GM10266 (cell line): ENCODE measurements at regions not wholly inside any gene's neighbourhood (a gene's known extent, or its start where the extent isn't known, plus 50 kb on each side); places are given as distances from the start of the nearest gene placed in this dataset.
"Not testable (repeated sequence)": the region's sequence is repeated elsewhere in the genome, so short reads cannot be mapped to it uniquely, and the experiment has no call there.

Experiments used
- DNase-seq: peaks from one replicate; pipeline ENCODE4 v3.0.0; 2012; ENCODE audit errors: extremely low spot score
- TF ChIP-seq, protein P1 (sequence below): IDR thresholded peaks from 2 replicates; pipeline ENCODE4 v1.5.1; 2012; ENCODE audit warnings: mild to moderate bottlenecking, low read depth; ENCODE audit not compliant: control insufficient read depth, insufficient read depth; ENCODE audit errors: missing control alignments

DNA sequence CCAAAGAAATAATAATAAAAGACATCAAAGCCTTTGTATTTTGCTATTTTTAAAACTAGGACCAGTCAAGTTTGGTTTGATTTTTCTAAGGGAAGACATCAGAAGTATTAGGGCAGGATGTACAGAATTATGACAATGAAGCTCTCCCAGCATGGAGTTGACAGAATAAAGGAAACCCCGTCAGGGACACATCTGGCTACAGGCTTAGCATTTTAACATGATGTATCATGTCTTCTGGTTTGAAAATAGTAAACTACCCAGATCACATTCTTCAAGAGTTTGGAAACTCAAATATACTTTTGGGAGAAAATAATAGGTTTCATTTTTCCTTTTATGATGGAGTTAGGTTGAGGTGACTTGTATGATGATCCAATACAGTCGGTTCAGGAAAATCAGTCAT is 552.0 kb upstream of the CDH2 start:
- TF ChIP-seq, protein P1, sequence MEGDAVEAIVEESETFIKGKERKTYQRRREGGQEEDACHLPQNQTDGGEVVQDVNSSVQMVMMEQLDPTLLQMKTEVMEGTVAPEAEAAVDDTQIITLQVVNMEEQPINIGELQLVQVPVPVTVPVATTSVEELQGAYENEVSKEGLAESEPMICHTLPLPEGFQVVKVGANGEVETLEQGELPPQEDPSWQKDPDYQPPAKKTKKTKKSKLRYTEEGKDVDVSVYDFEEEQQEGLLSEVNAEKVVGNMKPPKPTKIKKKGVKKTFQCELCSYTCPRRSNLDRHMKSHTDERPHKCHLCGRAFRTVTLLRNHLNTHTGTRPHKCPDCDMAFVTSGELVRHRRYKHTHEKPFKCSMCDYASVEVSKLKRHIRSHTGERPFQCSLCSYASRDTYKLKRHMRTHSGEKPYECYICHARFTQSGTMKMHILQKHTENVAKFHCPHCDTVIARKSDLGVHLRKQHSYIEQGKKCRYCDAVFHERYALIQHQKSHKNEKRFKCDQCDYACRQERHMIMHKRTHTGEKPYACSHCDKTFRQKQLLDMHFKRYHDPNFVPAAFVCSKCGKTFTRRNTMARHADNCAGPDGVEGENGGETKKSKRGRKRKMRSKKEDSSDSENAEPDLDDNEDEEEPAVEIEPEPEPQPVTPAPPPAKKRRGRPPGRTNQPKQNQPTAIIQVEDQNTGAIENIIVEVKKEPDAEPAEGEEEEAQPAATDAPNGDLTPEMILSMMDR: no peak
- no peak for DNase-seq

GRCh38 chr18:28727189-28727588 is 550.3 kb upstream of the CDH2 start:
- not testable (repeated sequence) for DNase-seq

GRCh38 chr18:28725876-28726275 is 548.9 kb upstream of the CDH2 start:
- TF ChIP-seq, protein P1: no peak
- DNase-seq: no peak

- DNase-seq: no peak
- TF ChIP-seq, protein P1: no peak
These were observed 546.6 kb upstream of the CDH2 start for GRCh38 chr18:28723506-28723905.

DNA sequence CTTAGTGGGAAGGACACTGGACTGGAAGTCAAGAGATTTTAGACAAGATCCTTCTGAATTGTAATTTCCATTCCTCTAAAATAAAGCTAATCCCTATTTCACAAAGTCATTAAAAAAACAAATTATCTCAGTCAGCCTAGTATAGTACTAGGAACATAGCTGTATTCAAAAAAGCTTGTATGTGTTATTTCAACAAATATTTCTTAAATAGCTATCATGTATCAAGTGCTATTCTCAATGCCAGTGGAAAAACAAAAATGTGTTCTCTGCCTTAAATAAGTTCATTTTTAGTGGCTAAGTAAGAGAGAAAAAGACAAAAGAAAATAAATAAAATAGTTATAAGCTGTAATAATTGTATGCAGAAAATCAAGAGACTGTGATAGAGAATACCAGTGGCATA is 541.8 kb upstream of the CDH2 start:
- TF ChIP-seq, protein P1: no peak
- DNase-seq: no peak

DNA sequence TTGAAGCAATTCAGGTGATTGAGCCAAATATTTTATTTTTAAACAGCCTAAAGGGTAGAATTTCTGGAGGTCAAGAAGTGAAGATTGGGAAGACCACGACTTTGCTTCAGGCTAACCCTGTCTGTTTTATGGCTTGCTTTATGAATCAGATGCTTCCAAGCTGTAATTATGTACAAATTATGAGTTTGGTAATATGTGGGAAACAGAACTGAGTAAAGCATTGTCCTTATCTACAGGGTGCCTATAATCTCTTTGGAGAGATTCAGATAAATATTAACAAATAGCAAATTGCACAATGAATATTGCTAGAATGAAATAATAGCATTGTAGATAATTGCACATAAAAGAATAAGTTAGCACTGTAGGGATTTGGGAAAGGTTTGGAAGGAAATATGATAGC is 539.4 kb upstream of the CDH2 start:
- TF ChIP-seq, protein P1: no peak
- no peak for DNase-seq

DNA sequence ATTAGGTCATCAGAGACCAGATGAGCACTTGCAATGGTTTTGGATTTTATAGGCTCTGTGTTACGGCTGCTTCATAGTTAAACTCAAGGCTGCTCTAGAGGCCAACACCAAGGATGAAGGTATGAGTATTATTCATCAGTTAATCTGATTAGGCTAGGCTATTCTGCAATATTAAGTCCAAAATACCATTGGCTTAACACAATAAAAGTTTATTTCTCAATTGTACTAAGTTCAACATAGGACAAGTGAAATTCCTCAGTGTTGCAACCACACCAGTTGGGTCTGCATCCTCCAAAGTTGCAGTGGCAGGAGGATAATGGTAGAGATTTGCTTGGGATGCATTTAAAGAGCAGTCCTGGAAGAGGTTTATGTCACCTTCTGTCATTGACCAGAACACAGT is 538.3 kb upstream of the CDH2 start:
- TF ChIP-seq, protein P1: no peak
- DNase-seq: no peak

- TF ChIP-seq, protein P1: no peak
- no peak for DNase-seq
These were observed 537.6 kb upstream of the CDH2 start for GRCh38 chr18:28714498-28714897.
